ENCODE measurements at regions not wholly inside any gene's neighbourhood (a gene's known extent, or its start where the extent isn't known, plus 50 kb on each side); places are given as distances from the start of the nearest gene placed in this dataset.

DNA sequence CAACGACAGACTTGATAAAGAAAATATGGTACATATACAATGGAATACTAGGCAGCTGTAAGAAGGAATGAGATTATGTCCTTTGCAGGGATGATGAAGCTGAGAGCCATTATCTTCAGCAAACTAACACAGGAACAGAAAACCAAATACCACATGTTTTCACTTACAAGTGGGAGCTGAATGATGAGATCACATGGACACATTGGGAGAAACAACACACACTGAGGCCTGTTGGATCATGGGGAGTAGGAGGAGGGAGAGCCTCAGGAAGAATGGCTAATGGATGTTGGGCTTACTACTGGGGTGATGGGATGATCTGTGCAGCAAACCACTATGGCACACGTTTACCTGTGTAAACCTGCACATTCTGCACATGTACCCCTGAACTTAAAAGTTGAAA is 209.7 kb downstream of the SPRY1 start:
- TF ChIP-seq EZH2phosphoT487 (IDR thresholded peaks at IDR 0.05; ENCODE audit: insufficient read depth, low read depth) (no peak), EZH2 (IDR thresholded peaks at IDR 0.05; ENCODE audit: insufficient read depth, poor library complexity, severe bottlenecking) (no peak)
